Right cardiac atrium (tissue), 5 donors: ENCODE measurements at regions not wholly inside any gene's neighbourhood (a gene's known extent, or its start where the extent isn't known, plus 50 kb on each side); places are given as distances from the start of the nearest gene placed in this dataset.

Experiments used
- ATAC-seq, 2 donors: fragments of 200-7000 bp; cut with Tn5 transposase; one replicate each; pipeline versions ENCODE4 v1.8.0 to v1.9.1; 2020; ENCODE audit warnings: moderate library complexity in 2 of 2, mild to moderate bottlenecking in 1 of 2
- DNase-seq, 3 donors: peaks; one replicate each; pipeline ENCODE4 v3.0.0-alpha.2; 2020
- H3K27ac ChIP-seq: one replicate; pipeline ENCODE4 v1.5.1; 2013; ENCODE audit warnings: mild to moderate bottlenecking, low read length, control low read depth, moderate library complexity
- H3K27me3 ChIP-seq: one replicate; pipeline ENCODE4 v1.6.1; 2013; ENCODE audit not compliant: control insufficient read depth, insufficient read depth
- H3K4me1 ChIP-seq: one replicate; pipeline ENCODE4 v1.6.1; 2013; ENCODE audit warnings: low read length; ENCODE audit not compliant: control insufficient read depth, insufficient read depth
- H3K4me3 ChIP-seq: one replicate; pipeline ENCODE4 v1.5.1; 2013; ENCODE audit warnings: low read length, control low read depth
- H3K9me3 ChIP-seq: one replicate; pipeline ENCODE4 v1.6.1; 2013; ENCODE audit warnings: low read length; ENCODE audit not compliant: control insufficient read depth
- WGBS: extraction: QIAGEN DNeasy Blood & Tissue Kit; methylation state at CpG from one replicate; pipeline ENCODE4 v1.1.7; 2013; 5-methylcytosine and 5-hydroxymethylcytosine counted together
- intact Hi-C, 4 donors: fragments of 100-400 bp; cut with DNase I; formaldehyde crosslinking; loops; one replicate each; pipeline versions ENCODE4 v1.11.0 to v1.14.0; 2022 to 2023
- donor health status: healthy with polysubstance abuse.
- donor health status: DM: no; HTN: yes; CAD: no.
- donor health status: DM: no; HTN: no; CAD: no.
- donor health status: DM: no; HTN: yes; CAD: no; lungs with severe emphysema.
- donor health status: DM: yes; HTN: yes; CAD: no.

DNA sequence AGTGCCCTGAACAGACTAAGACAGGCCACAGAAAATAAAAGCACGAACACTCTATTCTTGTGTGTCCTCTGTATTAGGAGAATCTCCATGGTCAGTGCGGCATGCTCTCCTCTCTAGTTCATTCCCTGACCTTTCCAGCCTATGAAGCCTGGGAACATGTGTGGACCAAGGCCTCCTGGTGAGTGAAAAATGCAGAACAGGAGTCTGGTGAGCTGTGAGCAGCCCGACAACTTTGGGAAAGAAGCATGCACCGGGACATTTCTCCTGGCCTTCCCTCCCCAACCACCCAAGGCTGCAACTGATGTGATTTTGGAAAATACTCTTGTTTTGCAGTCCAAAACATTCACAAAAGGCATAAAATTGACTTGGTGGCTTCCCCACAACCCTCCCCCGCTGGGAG lies 878.3 kb upstream of the ID2 start:
- Histone ChIP-seq H3K4me3 (no peak overlapping the region), H3K27me3 (no peaks in the 10 kb centered on the region), H3K4me1 (no peaks in the 10 kb centered on the region), H3K27ac (no peak overlapping the region), H3K9me3 (peaks cover 3% of the 10 kb centered on the region)
- DNase-seq, result no peak
- intact Hi-C loops, result no loop called here
- 91% methylated on average over 5 of the region's 5 CpGs for WGBS
- ATAC-seq, result no peak

- 73% methylated on average over 3 of the region's 3 CpGs for WGBS
These were observed 872.2 kb upstream of the ID2 start for GRCh38 chr2:7809640-7810039.

DNA sequence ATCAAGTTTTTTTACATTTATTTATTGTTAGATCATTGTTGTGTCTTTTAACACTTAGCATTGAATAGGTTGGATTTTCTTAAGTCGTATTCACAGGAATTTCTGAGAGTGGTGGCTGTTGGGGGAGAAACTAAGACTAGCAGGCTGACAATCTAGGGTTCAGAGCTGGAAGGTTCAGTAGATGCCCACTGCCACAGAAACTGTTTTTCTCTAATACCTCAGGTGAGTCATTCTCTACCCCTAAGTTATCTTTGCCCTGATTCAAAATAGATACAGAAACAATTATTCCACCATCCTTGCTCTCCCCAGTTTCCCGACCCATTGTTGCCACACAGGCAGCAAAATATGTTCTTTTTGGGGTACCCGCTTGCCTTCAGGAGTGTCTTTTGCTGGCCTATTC lies 870.8 kb upstream of the ID2 start:
- Histone ChIP-seq H3K4me3 (no peak overlapping the region), H3K27me3 (no peaks in the 10 kb centered on the region), H3K4me1 (no peaks in the 10 kb centered on the region), H3K9me3 (no peaks in the 10 kb centered on the region), H3K27ac (no peak overlapping the region)
- WGBS, result 96% methylated on average over 3 of the region's 3 CpGs
- intact Hi-C loops, result no loop called here
- DNase-seq, result no peak
- ATAC-seq, result no peak

More at GRCh38 chr2:7809640-7810039, 872.2 kb upstream of the ID2 start:
- ATAC-seq (no peak), DNase-seq (no peak)
- Histone ChIP-seq H3K27me3 (no peaks in the 10 kb centered on the region), H3K9me3 (no peaks in the 10 kb centered on the region), H3K4me3 (no peak overlapping the region), H3K4me1 (no peaks in the 10 kb centered on the region), H3K27ac (no peak overlapping the region)
- intact Hi-C loops, result no loop called here

DNA sequence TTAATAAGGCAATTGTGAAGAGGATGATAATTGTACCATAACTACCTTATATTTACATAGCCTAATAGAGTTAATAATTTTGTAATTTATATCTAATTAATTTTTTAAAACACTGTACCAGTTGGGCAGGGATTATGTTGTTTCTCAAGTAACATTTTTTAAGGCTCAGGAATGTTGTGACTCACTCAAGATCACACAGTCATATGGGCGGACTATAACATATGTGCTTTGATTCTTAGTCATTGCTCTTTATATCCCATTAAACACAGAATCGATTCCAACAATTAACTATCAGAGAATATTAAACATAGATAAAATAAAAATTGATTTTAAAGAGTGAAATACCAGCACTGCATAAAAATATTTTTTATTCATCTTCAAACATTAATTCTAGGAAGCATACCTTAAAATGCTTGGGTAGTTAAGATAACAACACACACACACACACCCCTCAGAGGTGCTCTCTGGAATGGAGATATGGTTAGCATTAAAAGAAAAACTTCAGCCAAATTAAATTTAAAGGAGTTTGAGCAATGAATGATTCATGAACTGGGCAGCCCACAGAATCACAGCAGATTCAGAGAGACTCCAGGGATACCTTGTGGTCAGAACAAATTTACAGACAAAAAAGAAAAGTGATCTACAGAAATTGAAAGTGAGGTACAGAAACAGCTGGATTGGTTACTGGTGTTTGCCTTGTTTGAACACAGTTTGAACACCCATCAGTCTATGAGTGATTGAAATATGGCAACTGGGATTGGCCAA lies 869.4 kb upstream of the ID2 start:
- Histone ChIP-seq H3K27me3 (no peaks in the 10 kb centered on the region), H3K9me3 (no peaks in the 10 kb centered on the region), H3K27ac (no peak overlapping the region), H3K4me3 (no peak overlapping the region), H3K4me1 (no peaks in the 10 kb centered on the region)
- WGBS, result 93% methylated on average over 2 of the region's 2 CpGs
- intact Hi-C loops, result no loop called here
- ATAC-seq, result no peak
- DNase-seq, result no peak

GRCh38 chr2:7813541-7814292 lies 868.1 kb upstream of the ID2 start:
- no peaks in the 10 kb centered on the region for H3K27me3 ChIP-seq
- 64% methylated on average over 9 of the region's 9 CpGs for WGBS
- no peak overlapping the region for H3K27ac ChIP-seq
- H3K4me3 ChIP-seq, result no peak overlapping the region
- H3K9me3 ChIP-seq, result no peaks in the 10 kb centered on the region
- ATAC-seq, result no peak
- no peak for DNase-seq
- intact Hi-C loops, result no loop called here
- no peaks in the 10 kb centered on the region for H3K4me1 ChIP-seq

DNA sequence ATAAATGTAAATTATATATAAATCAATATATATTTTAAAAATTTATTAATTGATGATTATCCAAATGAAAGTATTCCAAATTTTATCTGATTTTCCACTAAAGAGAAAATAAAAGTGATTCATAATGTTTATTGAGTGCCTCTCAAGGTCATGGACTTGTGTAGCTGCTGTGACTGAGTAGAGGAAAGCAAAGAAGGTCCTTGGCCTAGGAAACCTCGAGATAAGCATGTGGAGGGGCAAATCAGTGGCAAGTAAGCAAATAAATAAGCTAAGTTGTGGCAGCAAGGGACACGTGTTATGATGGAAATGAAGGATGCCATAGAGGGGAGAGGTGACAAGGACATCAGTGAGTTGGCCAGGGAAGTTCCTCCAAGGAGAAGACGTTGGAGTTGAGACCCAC lies 866.1 kb upstream of the ID2 start:
- DNase-seq, result no peak
- ATAC-seq, result no peak
- WGBS, result 70% methylated on average over 3 of the region's 3 CpGs
- intact Hi-C loops, result no loop called here
- Histone ChIP-seq H3K27me3 (no peaks in the 10 kb centered on the region), H3K27ac (no peak overlapping the region), H3K9me3 (no peaks in the 10 kb centered on the region), H3K4me3 (no peak overlapping the region), H3K4me1 (no peaks in the 10 kb centered on the region)

GRCh38 chr2:7816233-7816632 lies 865.6 kb upstream of the ID2 start:
- WGBS, result 87% methylated on average over 7 of the region's 7 CpGs
- ATAC-seq, result no peak
- Histone ChIP-seq H3K4me3 (no peak overlapping the region), H3K27me3 (no peaks in the 10 kb centered on the region), H3K4me1 (no peaks in the 10 kb centered on the region), H3K27ac (no peak overlapping the region), H3K9me3 (no peaks in the 10 kb centered on the region)
- intact Hi-C loops, result no loop called here
- DNase-seq, result no peak

DNA sequence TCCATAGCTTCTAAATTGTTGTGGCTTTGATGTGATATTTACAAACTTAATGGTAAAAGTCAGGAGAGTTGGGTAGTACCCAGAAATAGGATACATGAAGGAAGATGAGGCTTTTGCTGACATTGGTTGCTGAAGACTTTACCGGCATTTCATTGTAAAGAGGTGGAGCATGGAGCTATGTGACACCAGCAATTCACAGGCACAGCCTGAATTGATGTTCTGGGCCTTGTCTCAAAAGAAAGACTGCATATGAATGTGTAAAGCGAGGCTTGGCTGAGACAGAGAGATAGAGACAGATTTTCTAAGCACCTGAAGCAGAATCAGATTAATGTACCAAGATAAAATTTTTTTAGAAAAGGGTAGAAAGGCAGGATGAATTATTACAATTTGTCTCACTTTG lies 864.9 kb upstream of the ID2 start:
- no peak for DNase-seq
- intact Hi-C loops, result no loop called here
- no peak overlapping the region for H3K4me3 ChIP-seq
- whole genome bisulfite sequencing, result 95% methylated on average over 2 of the region's 2 CpGs
- no peak for ATAC-seq
- H3K27ac ChIP-seq, result no peak overlapping the region
- no peaks in the 10 kb centered on the region for H3K4me1 ChIP-seq
- H3K27me3 ChIP-seq, result no peaks in the 10 kb centered on the region
- no peaks in the 10 kb centered on the region for H3K9me3 ChIP-seq

DNA sequence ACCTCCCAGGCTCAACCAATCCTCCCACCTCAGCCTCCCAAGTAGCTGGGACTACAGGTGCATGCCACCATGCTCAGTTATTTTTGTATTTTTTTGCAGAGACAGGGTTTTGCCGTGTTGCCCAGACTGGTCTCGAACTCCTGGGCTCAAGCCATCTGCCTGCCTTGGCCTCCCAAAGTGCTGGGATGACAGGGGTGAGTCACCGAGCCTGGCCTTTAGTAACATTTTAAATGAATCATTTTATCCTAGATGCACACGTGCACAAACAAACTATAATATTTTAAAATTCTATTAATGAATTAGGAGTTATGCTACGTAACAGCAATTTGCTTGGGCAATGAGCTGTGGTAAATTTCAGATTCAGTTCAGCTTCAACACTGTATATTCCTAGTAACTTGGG lies 862.5 kb upstream of the ID2 start:
- H3K27me3 ChIP-seq, result no peaks in the 10 kb centered on the region
- no peak for ATAC-seq
- intact Hi-C loops, result no loop called here
- H3K9me3 ChIP-seq, result no peaks in the 10 kb centered on the region
- no peaks in the 10 kb centered on the region for H3K4me1 ChIP-seq
- H3K27ac ChIP-seq, result no peak overlapping the region
- no peak for DNase-seq
- 93% methylated on average over 5 of the region's 5 CpGs for WGBS
- no peak overlapping the region for H3K4me3 ChIP-seq

DNA sequence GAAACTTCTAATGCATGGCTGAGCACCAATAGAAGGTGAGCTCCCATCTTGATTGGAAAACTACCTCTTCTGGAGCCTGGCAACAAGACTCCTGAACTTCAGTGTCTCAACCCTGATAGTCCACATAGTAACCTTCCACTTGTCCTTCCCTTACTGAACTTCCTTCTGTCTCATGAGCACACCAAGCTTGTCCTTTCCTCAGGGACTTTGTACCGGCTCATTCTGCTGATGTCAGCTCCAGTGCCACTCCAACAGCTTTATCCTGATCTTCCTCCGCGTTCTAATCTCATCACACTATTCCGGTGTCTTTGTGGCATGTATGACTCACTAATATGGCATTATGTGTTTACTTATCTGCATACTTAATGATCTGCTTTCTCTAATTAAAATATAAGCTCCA lies 862.0 kb upstream of the ID2 start:
- no peaks in the 10 kb centered on the region for H3K4me1 ChIP-seq
- DNase-seq (no peak), ATAC-seq (no peak)
- H3K27me3 ChIP-seq, result no peaks in the 10 kb centered on the region
- no peaks in the 10 kb centered on the region for H3K9me3 ChIP-seq
- no peak overlapping the region for H3K4me3 ChIP-seq
- WGBS, result 33% methylated on average over 4 of the region's 4 CpGs
- intact Hi-C loops, result no loop called here
- H3K27ac ChIP-seq, result no peak overlapping the region

DNA sequence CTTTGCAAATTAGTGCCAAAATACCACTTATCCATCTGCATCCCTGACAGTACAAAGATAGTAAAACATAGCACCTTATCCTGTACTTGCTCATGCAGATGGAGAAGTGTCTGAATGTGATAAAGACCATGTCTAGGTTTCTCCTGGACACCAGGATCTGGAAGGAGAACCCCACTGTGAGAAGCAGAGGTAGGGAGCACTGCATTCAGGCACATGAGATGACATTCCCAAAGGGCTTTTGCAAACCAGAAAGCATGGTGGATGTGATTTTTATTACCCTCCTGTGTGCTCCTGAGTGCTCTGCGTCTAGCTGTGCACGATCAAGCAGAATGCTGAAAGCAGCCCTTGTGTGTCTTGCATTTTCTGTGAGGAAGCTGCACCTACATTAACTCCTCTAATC lies 857.6 kb upstream of the ID2 start:
- intact Hi-C loops, result no loop called here
- Histone ChIP-seq H3K27me3 (no peaks in the 10 kb centered on the region), H3K27ac (no peak overlapping the region), H3K9me3 (no peaks in the 10 kb centered on the region), H3K4me3 (no peak overlapping the region), H3K4me1 (no peaks in the 10 kb centered on the region)
- no peak for DNase-seq
- ATAC-seq, result no peak
- 93% methylated on average over 2 of the region's 2 CpGs for WGBS
